ENCODE measurements at regions not wholly inside any gene's neighbourhood (a gene's known extent, or its start where the extent isn't known, plus 50 kb on each side); places are given as distances from the start of the nearest gene placed in this dataset.

DNA sequence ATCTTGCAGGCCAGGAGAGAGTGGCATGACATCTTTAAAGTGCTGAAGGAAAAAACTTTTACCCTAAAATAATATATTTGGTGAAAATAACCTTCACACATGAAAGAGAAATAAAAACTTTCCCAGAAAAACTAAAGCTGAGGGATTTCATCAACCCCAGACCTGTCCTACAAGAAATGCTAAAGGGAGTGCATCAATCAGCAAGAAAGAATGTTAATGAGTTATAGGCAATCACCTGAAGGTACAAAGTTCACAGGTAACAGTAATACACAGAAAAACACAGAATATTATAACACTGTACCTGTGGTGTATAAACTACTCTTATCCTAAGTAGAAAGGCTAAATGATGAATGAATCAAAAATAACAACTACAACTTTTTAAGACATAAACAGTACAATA, 249.2 kb upstream of the PKN2 start:
- TF ChIP-seq PAX5 (IDR thresholded peaks at IDR 0.05; ENCODE audit: insufficient read depth, low read length, severe bottlenecking) (no peak), POU2F2 (IDR thresholded peaks at IDR 0.05; ENCODE audit: low read depth, low read length) (no peak), TAF1 (IDR thresholded peaks at IDR 0.05; ENCODE audit: low read depth, low read length) (no peak), POLR2AphosphoS5 (IDR thresholded peaks at IDR 0.05; ENCODE audit: low read depth, low read length) (no peak), POLR2A (IDR thresholded peaks at IDR 0.05; ENCODE audit: low read depth, low read length) (no peak), SPI1 (IDR thresholded peaks at IDR 0.05; ENCODE audit: low read depth, low read length) (no peak)
- FAIRE-seq (no peak), DNase-seq (ENCODE audit: insufficient read length, low spot score) (no peak)

DNA sequence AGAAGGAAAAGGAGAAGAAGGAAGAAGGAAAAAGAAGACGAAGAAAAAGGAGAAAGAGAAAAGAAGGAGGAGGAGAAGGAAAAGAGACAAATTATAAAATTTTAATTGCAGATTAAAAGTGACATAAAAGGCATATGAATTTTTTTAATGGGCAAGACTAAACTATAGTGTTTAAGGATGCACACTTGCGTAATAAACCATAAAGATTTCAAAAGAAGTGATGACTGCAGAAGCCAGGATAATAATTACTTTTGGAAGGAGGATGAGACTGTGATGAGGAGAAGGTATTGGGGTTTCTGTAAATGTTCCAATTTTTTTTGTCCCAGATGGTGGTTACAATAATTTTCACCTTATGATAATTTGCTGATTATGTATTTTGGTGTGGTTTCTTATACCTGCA, 243.1 kb upstream of the PKN2 start:
- no peak for FAIRE-seq
- DNase-seq (ENCODE audit: insufficient read length, low spot score) = no peak

DNA sequence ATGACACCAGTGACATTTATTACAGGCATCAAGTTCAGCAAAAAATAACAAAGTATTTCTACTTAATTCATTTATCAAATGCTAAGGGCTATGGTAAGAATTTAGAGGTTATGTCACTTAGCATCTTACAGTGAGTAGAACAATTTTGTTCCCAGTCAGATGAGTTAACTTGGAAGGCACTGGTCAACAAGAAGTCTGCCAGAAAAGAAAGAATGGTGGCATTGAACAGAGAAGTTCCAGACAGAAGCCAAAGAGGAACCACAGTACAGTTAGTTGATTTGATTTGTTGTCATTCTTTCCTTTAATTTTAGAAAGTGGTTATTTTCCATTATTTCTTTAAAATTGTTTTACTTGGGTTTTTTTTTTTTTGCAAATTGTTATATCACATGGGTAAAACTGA, 232.2 kb upstream of the PKN2 start:
- DNase-seq (ENCODE audit: insufficient read length, low spot score) = no peak
- TF ChIP-seq SPI1 (IDR thresholded peaks at IDR 0.05; ENCODE audit: low read depth, low read length) = no peak
- no peak for TF ChIP-seq POU2F2 (IDR thresholded peaks at IDR 0.05; ENCODE audit: low read depth, low read length)
- no peak for TF ChIP-seq TAF1 (IDR thresholded peaks at IDR 0.05; ENCODE audit: low read depth, low read length)
- no peak for TF ChIP-seq POLR2A (IDR thresholded peaks at IDR 0.05; ENCODE audit: low read depth, low read length)
- TF ChIP-seq POLR2AphosphoS5 (IDR thresholded peaks at IDR 0.05; ENCODE audit: low read depth, low read length) = no peak
- TF ChIP-seq PAX5 (IDR thresholded peaks at IDR 0.05; ENCODE audit: insufficient read depth, low read length, severe bottlenecking) = no peak
- no peak for FAIRE-seq

More for the DNA sequence above, 243.1 kb upstream of the PKN2 start:
- TF ChIP-seq POLR2AphosphoS5 (IDR thresholded peaks at IDR 0.05; ENCODE audit: low read depth, low read length) = no peak
- no peak for TF ChIP-seq TAF1 (IDR thresholded peaks at IDR 0.05; ENCODE audit: low read depth, low read length)
- no peak for TF ChIP-seq SPI1 (IDR thresholded peaks at IDR 0.05; ENCODE audit: low read depth, low read length)
- TF ChIP-seq POU2F2 (IDR thresholded peaks at IDR 0.05; ENCODE audit: low read depth, low read length) = no peak
- no peak for TF ChIP-seq PAX5 (IDR thresholded peaks at IDR 0.05; ENCODE audit: insufficient read depth, low read length, severe bottlenecking)
- no peak for TF ChIP-seq POLR2A (IDR thresholded peaks at IDR 0.05; ENCODE audit: low read depth, low read length)

DNA sequence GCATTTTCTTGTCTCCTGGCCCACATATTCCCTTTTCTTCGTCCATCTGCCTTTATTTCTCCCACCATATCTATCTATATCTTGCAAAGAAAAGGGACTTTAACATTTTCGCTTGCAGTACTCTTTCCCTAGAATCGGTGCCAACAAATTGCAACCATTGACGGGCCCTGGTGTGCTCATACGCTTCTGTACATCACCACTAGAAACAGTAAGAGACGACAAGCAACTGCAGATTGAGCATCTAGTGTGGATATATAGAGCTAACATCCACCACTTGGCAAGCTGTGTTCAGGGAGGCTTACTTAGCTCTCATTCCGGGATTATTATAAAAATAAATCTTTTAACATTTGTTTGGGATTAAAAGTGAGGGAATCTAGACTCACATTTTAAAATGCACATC, 230.8 kb upstream of the PKN2 start:
- no peak for DNase-seq (ENCODE audit: insufficient read length, low spot score)
- TF ChIP-seq PAX5 (IDR thresholded peaks at IDR 0.05; ENCODE audit: insufficient read depth, low read length, severe bottlenecking) = no peak
- FAIRE-seq = no peak

DNA sequence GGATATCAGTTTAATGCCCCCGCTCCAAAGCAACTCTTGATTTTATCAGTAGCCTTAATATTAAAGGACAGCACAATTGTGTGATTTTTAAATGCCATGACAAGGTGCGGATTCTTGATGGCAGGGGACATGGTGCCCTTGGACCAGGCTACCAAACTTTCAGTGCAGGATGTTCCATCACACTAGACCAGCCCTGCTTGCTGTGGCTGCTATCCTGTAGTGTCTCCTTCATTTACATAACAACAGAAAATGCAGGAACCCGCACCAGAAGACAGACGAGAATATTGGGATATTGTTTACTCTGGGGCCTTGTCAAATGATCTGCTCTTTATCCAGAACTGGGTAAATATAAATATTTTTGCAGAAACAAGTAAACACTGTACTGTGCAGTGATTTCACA, 229.3 kb upstream of the PKN2 start:
- TF ChIP-seq POU2F2 (IDR thresholded peaks at IDR 0.05; ENCODE audit: low read depth, low read length) (no peak), POLR2A (IDR thresholded peaks at IDR 0.05; ENCODE audit: low read depth, low read length) (no peak), PAX5 (IDR thresholded peaks at IDR 0.05; ENCODE audit: insufficient read depth, low read length, severe bottlenecking) (no peak), TAF1 (IDR thresholded peaks at IDR 0.05; ENCODE audit: low read depth, low read length) (no peak), POLR2AphosphoS5 (IDR thresholded peaks at IDR 0.05; ENCODE audit: low read depth, low read length) (no peak)
- no peak for DNase-seq (ENCODE audit: insufficient read length, low spot score)
- no peak for FAIRE-seq

DNA sequence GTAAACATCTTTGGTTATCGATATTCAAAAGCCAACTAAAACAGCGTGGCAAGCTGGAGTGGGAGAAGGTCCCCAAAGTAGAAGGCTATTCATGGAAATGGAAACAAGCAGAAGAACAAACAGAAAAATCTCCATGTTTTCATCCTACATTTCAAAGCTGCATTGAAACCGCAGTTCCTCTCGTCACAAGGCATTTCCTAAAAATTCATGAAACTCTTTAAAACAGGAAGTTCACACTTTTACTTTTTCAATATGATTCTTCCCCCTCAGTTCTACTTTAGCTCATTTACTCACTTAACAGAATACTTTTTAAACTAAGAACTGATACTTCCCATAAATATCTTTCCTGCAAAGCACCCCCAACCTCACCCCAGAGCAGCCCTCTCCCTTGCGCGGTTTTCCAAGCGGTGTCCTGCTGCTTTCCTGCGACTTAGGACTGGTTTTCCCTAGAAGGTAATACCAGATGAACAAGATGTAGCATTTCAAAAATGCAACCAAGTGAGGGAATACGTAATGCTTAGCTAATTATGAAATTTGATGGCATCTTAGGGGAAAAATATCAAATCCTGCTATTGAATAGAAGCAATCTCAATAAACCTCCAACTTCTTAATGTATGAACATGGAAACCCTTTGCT, 228.3 kb upstream of the PKN2 start:
- FAIRE-seq = no peak
- no peak for DNase-seq (ENCODE audit: insufficient read length, low spot score)

DNA sequence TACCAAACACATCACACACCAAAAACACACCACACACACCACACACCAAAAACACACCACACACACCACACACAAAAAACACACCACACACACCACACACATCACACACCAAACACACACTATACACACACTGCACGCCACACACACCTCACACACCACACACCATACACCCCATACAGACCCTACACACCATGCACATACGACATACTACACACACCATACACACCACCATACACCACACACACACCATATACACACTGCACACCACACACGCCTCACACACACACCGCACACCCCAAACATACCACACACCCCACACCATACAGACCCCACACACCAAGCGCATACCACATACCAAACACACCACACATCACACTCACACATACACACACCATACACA, 226.9 kb upstream of the PKN2 start:
- FAIRE-seq (peak; percentile 77), DNase-seq (ENCODE audit: insufficient read length, low spot score) (no peak)
- TF ChIP-seq PAX5 (IDR thresholded peaks at IDR 0.05; ENCODE audit: insufficient read depth, low read length, severe bottlenecking) (no peak), POLR2AphosphoS5 (IDR thresholded peaks at IDR 0.05; ENCODE audit: low read depth, low read length) (no peak)

More for the DNA sequence above, 228.3 kb upstream of the PKN2 start:
- TF ChIP-seq POU2F2 (IDR thresholded peaks at IDR 0.05; ENCODE audit: low read depth, low read length) (no peak), SPI1 (IDR thresholded peaks at IDR 0.05; ENCODE audit: low read depth, low read length) (no peak), POLR2A (IDR thresholded peaks at IDR 0.05; ENCODE audit: low read depth, low read length) (no peak), TAF1 (IDR thresholded peaks at IDR 0.05; ENCODE audit: low read depth, low read length) (no peak), PAX5 (IDR thresholded peaks at IDR 0.05; ENCODE audit: insufficient read depth, low read length, severe bottlenecking) (no peak), POLR2AphosphoS5 (IDR thresholded peaks at IDR 0.05; ENCODE audit: low read depth, low read length) (no peak)

DNA sequence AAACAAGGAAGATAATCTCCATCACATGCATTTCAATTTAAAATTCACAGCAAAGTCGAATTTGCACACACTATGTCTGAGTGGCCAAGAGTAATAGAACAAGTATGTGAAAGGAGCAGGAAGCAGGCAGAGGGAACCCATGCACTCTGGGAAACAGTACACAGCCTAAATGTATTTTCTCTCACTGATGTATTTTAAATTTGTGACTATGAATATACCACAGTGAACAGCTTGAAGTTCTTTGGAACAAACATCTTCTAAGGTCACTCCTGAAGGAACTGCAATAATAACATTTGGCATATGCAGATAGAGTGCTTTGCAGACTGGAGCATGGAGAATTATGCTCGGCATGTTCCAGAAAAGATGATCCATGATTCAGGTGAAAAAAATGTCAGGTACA, 223.1 kb upstream of the PKN2 start:
- FAIRE-seq (no peak), DNase-seq (ENCODE audit: insufficient read length, low spot score) (no peak)
- TF ChIP-seq PAX5 (IDR thresholded peaks at IDR 0.05; ENCODE audit: insufficient read depth, low read length, severe bottlenecking) (no peak), POLR2AphosphoS5 (IDR thresholded peaks at IDR 0.05; ENCODE audit: low read depth, low read length) (no peak), POLR2A (IDR thresholded peaks at IDR 0.05; ENCODE audit: low read depth, low read length) (no peak), TAF1 (IDR thresholded peaks at IDR 0.05; ENCODE audit: low read depth, low read length) (no peak), POU2F2 (IDR thresholded peaks at IDR 0.05; ENCODE audit: low read depth, low read length) (no peak), SPI1 (IDR thresholded peaks at IDR 0.05; ENCODE audit: low read depth, low read length) (no peak)

DNA sequence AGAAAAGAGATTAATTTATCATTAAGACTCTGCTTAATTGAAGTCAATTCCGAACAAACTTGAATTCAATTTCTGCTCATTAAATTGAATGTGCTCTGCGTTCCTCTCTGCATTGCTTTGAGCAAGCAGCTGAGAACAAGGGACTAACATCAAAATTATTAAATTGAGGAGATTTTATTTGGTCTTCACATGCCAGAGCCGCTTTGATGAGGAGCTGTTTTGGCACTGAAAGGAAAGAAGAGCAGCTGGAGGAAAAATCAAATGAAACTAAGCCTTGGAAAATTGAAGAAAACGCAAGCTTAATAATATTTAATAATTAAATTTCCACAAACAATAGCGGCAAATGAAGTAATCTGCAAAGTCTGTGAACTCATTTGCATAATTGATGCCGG, 222.0 kb upstream of the PKN2 start:
- DNase-seq (ENCODE audit: insufficient read length, low spot score) (no peak), FAIRE-seq (no peak)
- no peak for TF ChIP-seq TAF1 (IDR thresholded peaks at IDR 0.05; ENCODE audit: low read depth, low read length)
- TF ChIP-seq POU2F2 (IDR thresholded peaks at IDR 0.05; ENCODE audit: low read depth, low read length) = no peak
- no peak for TF ChIP-seq POLR2AphosphoS5 (IDR thresholded peaks at IDR 0.05; ENCODE audit: low read depth, low read length)
- TF ChIP-seq PAX5 (IDR thresholded peaks at IDR 0.05; ENCODE audit: insufficient read depth, low read length, severe bottlenecking) = no peak
- TF ChIP-seq POLR2A (IDR thresholded peaks at IDR 0.05; ENCODE audit: low read depth, low read length) = no peak
- TF ChIP-seq SPI1 (IDR thresholded peaks at IDR 0.05; ENCODE audit: low read depth, low read length) = no peak

DNA sequence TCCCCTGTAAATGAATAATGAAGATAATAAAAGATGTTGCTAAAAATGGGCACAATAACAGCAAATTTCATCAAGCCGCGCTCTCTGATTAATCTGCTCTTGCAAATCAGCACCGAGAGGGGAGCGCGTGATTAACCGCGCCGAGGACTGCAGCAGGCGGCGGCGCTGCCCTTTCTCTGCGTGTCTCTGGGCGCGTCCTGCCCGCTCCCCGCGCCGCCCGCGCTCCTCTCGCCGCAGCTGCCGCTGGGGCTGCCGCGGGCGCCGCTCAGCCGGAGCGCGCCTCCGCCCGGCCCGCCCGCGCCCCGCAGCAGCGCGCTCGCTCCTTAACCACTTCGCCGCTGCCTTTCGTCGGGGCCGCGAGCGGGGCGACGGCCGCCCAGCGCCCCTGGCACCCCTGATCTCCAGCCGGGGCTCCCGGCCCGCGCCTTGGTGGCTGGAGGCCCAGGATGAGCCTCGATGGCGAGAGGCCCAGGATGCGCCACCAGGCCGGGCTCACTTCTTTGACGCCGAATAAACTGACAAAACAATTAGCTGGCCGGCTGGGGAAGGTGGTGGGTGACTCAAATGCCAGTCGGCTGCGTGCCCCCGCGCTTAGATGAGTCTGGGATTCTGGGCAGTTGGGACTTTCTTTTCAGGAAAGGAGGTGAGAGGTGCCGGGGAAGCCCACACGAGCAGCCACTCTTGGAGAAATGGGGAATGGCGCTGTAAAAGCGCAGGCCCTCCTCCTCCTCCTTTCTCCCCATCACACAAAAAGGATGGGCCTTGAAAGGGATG, 221.4 kb upstream of the PKN2 start:
- FAIRE-seq = no peak
- no peak for TF ChIP-seq POLR2A (IDR thresholded peaks at IDR 0.05; ENCODE audit: low read depth, low read length)
- TF ChIP-seq POLR2AphosphoS5 (IDR thresholded peaks at IDR 0.05; ENCODE audit: low read depth, low read length) = no peak
- TF ChIP-seq POU2F2 (IDR thresholded peaks at IDR 0.05; ENCODE audit: low read depth, low read length) = no peak
- TF ChIP-seq SPI1 (IDR thresholded peaks at IDR 0.05; ENCODE audit: low read depth, low read length) = no peak
- TF ChIP-seq PAX5 (IDR thresholded peaks at IDR 0.05; ENCODE audit: insufficient read depth, low read length, severe bottlenecking) = no peak
- TF ChIP-seq TAF1 (IDR thresholded peaks at IDR 0.05; ENCODE audit: low read depth, low read length) = no peak
- DNase-seq (ENCODE audit: insufficient read length, low spot score) = no peak
